GM23338 (cell line): ENCODE measurements at regions not wholly inside any gene's neighbourhood (a gene's known extent, or its start where the extent isn't known, plus 50 kb on each side); places are given as distances from the start of the nearest gene placed in this dataset.

ENCODE experiments used
- CREB1 ChIP-seq: fragments of 250-450 bp; sonication (Bioruptor Pico); IDR thresholded peaks from 2 replicates; pipeline ENCODE4 v1.5.0; 2020; ENCODE audit warnings: low read depth, mild to moderate bottlenecking, moderate library complexity
- EZH2 ChIP-seq: fragments of 200-600 bp; sonication (generic); IDR thresholded peaks from one replicate; pipeline ENCODE4 v1.8.0; 2017; ENCODE audit warnings: antibody characterized with exemption, mild to moderate bottlenecking, low read depth; ENCODE audit not compliant: unreplicated experiment
- EZH2phosphoT487 ChIP-seq: fragments of 200-600 bp; sonication (generic); IDR thresholded peaks from one replicate; pipeline ENCODE4 v1.8.1; 2018; ENCODE audit warnings: antibody characterized with exemption; ENCODE audit not compliant: unreplicated experiment
- JUNB ChIP-seq: IDR thresholded peaks from one replicate; pipeline ENCODE4 v1.6.1; 2016; ENCODE audit warnings: antibody characterized with exemption; ENCODE audit not compliant: unreplicated experiment
- NANOG ChIP-seq: IDR thresholded peaks from 2 replicates; pipeline ENCODE4 v1.6.1; 2016; ENCODE audit warnings: antibody characterized with exemption, borderline replicate concordance
- POLR2AphosphoS5 ChIP-seq: IDR thresholded peaks from 2 replicates; pipeline ENCODE4 v1.6.1; 2016; ENCODE audit warnings: antibody characterized with exemption, low read depth
- TF ChIP-seq, protein P1 (sequence below), 2 experiments: fragments of 200-600 bp in 1 of 2; sonication (generic) in 1 of 2; conservative IDR thresholded peaks; 2 replicates each; pipeline versions ENCODE4 v1.5.1 to v1.6.1; 2016 to 2017; ENCODE audit warnings: antibody characterized with exemption in 2 of 2, low read depth in 2 of 2, mild to moderate bottlenecking in 2 of 2, moderate library complexity in 1 of 2
- TF ChIP-seq, protein P2 (sequence below): IDR thresholded peaks from one replicate; pipeline ENCODE4 v1.6.1; 2018; ENCODE audit warnings: antibody characterized with exemption; ENCODE audit not compliant: unreplicated experiment
- TF ChIP-seq, protein P3 (sequence below): IDR thresholded peaks from 2 replicates; pipeline ENCODE4 v1.6.1; 2016; ENCODE audit warnings: antibody characterized with exemption

DNA sequence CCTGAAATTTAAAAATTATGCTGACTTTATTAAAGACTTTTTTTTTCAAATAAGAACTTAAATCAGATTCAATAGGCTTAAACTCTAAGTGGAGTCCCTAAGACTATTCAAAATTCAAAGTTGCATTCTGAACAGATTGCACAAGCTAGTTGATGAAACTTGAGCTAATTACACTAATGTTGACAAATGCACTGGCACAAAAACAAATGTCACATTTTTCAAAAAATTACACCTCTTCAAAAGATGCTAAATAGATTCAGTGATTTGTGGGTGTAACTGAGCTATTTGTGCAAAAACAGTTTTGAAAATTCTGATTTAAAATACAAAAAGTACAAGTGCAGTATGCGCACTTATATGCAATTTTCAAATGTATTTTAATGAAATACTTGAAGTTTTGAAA lies 205.4 kb downstream of the RERGL start:
- TF ChIP-seq, protein P1, sequence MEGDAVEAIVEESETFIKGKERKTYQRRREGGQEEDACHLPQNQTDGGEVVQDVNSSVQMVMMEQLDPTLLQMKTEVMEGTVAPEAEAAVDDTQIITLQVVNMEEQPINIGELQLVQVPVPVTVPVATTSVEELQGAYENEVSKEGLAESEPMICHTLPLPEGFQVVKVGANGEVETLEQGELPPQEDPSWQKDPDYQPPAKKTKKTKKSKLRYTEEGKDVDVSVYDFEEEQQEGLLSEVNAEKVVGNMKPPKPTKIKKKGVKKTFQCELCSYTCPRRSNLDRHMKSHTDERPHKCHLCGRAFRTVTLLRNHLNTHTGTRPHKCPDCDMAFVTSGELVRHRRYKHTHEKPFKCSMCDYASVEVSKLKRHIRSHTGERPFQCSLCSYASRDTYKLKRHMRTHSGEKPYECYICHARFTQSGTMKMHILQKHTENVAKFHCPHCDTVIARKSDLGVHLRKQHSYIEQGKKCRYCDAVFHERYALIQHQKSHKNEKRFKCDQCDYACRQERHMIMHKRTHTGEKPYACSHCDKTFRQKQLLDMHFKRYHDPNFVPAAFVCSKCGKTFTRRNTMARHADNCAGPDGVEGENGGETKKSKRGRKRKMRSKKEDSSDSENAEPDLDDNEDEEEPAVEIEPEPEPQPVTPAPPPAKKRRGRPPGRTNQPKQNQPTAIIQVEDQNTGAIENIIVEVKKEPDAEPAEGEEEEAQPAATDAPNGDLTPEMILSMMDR (conservative IDR thresholded peaks at IDR 0.05; ENCODE audit: low read depth in 2 of 2), result no peak
- TF ChIP-seq EZH2 (no peak), EZH2phosphoT487 (no peak), POLR2AphosphoS5 (no peak), NANOG (no peak), CREB1 (CRISPR knock-in tag) (no peak), JUNB (no peak)
- TF ChIP-seq, protein P2, sequence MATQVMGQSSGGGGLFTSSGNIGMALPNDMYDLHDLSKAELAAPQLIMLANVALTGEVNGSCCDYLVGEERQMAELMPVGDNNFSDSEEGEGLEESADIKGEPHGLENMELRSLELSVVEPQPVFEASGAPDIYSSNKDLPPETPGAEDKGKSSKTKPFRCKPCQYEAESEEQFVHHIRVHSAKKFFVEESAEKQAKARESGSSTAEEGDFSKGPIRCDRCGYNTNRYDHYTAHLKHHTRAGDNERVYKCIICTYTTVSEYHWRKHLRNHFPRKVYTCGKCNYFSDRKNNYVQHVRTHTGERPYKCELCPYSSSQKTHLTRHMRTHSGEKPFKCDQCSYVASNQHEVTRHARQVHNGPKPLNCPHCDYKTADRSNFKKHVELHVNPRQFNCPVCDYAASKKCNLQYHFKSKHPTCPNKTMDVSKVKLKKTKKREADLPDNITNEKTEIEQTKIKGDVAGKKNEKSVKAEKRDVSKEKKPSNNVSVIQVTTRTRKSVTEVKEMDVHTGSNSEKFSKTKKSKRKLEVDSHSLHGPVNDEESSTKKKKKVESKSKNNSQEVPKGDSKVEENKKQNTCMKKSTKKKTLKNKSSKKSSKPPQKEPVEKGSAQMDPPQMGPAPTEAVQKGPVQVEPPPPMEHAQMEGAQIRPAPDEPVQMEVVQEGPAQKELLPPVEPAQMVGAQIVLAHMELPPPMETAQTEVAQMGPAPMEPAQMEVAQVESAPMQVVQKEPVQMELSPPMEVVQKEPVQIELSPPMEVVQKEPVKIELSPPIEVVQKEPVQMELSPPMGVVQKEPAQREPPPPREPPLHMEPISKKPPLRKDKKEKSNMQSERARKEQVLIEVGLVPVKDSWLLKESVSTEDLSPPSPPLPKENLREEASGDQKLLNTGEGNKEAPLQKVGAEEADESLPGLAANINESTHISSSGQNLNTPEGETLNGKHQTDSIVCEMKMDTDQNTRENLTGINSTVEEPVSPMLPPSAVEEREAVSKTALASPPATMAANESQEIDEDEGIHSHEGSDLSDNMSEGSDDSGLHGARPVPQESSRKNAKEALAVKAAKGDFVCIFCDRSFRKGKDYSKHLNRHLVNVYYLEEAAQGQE, result no peak
- TF ChIP-seq, protein P3, sequence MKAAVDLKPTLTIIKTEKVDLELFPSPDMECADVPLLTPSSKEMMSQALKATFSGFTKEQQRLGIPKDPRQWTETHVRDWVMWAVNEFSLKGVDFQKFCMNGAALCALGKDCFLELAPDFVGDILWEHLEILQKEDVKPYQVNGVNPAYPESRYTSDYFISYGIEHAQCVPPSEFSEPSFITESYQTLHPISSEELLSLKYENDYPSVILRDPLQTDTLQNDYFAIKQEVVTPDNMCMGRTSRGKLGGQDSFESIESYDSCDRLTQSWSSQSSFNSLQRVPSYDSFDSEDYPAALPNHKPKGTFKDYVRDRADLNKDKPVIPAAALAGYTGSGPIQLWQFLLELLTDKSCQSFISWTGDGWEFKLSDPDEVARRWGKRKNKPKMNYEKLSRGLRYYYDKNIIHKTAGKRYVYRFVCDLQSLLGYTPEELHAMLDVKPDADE, result no peak
